Effector memory CD4-positive, alpha-beta T cell (primary cell): ENCODE measurements at regions not wholly inside any gene's neighbourhood (a gene's known extent, or its start where the extent isn't known, plus 50 kb on each side); places are given as distances from the start of the nearest gene placed in this dataset.

Source experiments
- DNase-seq, 3 donors: peaks; one replicate each; pipeline ENCODE4 v3.0.0-alpha.2; 2020
- H3K27ac ChIP-seq: 2 replicates; pipeline ENCODE4 v1.7.0; 2013; ENCODE audit warnings: mild to moderate bottlenecking, low read length, moderate library complexity; ENCODE audit not compliant: insufficient read depth, poor library complexity, severe bottlenecking
- H3K27me3 ChIP-seq: replicated peaks from 2 replicates; pipeline ENCODE4 v1.7.0; 2013; ENCODE audit warnings: mild to moderate bottlenecking, low read length; ENCODE audit not compliant: insufficient read depth, control insufficient read depth, poor library complexity, severe bottlenecking
- H3K36me3 ChIP-seq: 2 replicates; pipeline ENCODE4 v1.7.0; 2013; ENCODE audit warnings: mild to moderate bottlenecking, low read length, moderate library complexity; ENCODE audit not compliant: control insufficient read depth, insufficient read depth
- H3K4me1 ChIP-seq: 2 replicates; pipeline ENCODE4 v1.7.0; 2013; ENCODE audit warnings: low read length, mild to moderate bottlenecking; ENCODE audit not compliant: control insufficient read depth, insufficient read depth, poor library complexity, severe bottlenecking
- H3K4me3 ChIP-seq: 2 replicates; pipeline ENCODE4 v1.7.0; 2013; ENCODE audit warnings: low read length, low read depth, mild to moderate bottlenecking; ENCODE audit not compliant: insufficient read depth, poor library complexity, severe bottlenecking
- H3K9me3 ChIP-seq: 2 replicates; pipeline ENCODE4 v1.7.0; 2013; ENCODE audit warnings: mild to moderate bottlenecking, low read length, moderate library complexity; ENCODE audit not compliant: control insufficient read depth

- no peak overlapping the region for H3K27ac ChIP-seq
- no peak overlapping the region for H3K4me3 ChIP-seq
- no peaks in the 10 kb centered on the region for H3K27me3 ChIP-seq
- no peaks in the 10 kb centered on the region for H3K9me3 ChIP-seq
- no peak for DNase-seq
- no peaks in the 10 kb centered on the region for H3K4me1 ChIP-seq
- no peaks in the 10 kb centered on the region for H3K36me3 ChIP-seq
Measured at GRCh38 chr4:20591571-20591970, 108.7 kb upstream of the PACRGL start.

GRCh38 chr4:20592013-20592412 lies 108.2 kb upstream of the PACRGL start:
- Histone ChIP-seq H3K4me3 (no peak overlapping the region), H3K36me3 (no peaks in the 10 kb centered on the region), H3K9me3 (no peaks in the 10 kb centered on the region), H3K27me3 (no peaks in the 10 kb centered on the region), H3K4me1 (no peaks in the 10 kb centered on the region), H3K27ac (no peak overlapping the region)
- DNase-seq: no peak

- H3K27me3 ChIP-seq: no peaks in the 10 kb centered on the region
- no peaks in the 10 kb centered on the region for H3K9me3 ChIP-seq
- DNase-seq: no peak
- H3K4me1 ChIP-seq: no peaks in the 10 kb centered on the region
- no peak overlapping the region for H3K4me3 ChIP-seq
- no peaks in the 10 kb centered on the region for H3K36me3 ChIP-seq
- no peak overlapping the region for H3K27ac ChIP-seq
Measured at GRCh38 chr4:20592663-20593062, 107.6 kb upstream of the PACRGL start.

GRCh38 chr4:20598626-20599025 lies 101.6 kb upstream of the PACRGL start:
- Histone ChIP-seq H3K4me3 (no peak overlapping the region), H3K9me3 (no peaks in the 10 kb centered on the region), H3K36me3 (no peaks in the 10 kb centered on the region), H3K27me3 (no peaks in the 10 kb centered on the region), H3K4me1 (no peaks in the 10 kb centered on the region), H3K27ac (no peak overlapping the region)
- no peak for DNase-seq

- Histone ChIP-seq H3K9me3 (no peaks in the 10 kb centered on the region), H3K4me3 (no peak overlapping the region), H3K36me3 (no peaks in the 10 kb centered on the region), H3K4me1 (no peaks in the 10 kb centered on the region), H3K27ac (no peak overlapping the region), H3K27me3 (no peaks in the 10 kb centered on the region)
- DNase-seq: no peak
Measured at GRCh38 chr4:20603671-20604313, 96.5 kb upstream of the PACRGL start.

GRCh38 chr4:20612313-20612712 lies 87.9 kb upstream of the PACRGL start:
- Histone ChIP-seq H3K4me3 (no peak overlapping the region), H3K4me1 (no peaks in the 10 kb centered on the region), H3K36me3 (no peaks in the 10 kb centered on the region), H3K27ac (no peak overlapping the region), H3K27me3 (no peaks in the 10 kb centered on the region), H3K9me3 (no peaks in the 10 kb centered on the region)
- DNase-seq: no peak

- Histone ChIP-seq H3K27ac (no peak overlapping the region), H3K4me1 (no peaks in the 10 kb centered on the region), H3K4me3 (no peak overlapping the region), H3K36me3 (no peaks in the 10 kb centered on the region), H3K9me3 (no peaks in the 10 kb centered on the region), H3K27me3 (no peaks in the 10 kb centered on the region)
- no peak for DNase-seq
Measured at GRCh38 chr4:20614816-20615215, 85.4 kb upstream of the PACRGL start.

- Histone ChIP-seq H3K9me3 (no peaks in the 10 kb centered on the region), H3K4me3 (no peak overlapping the region), H3K27ac (no peak overlapping the region), H3K27me3 (no peaks in the 10 kb centered on the region), H3K36me3 (no peaks in the 10 kb centered on the region), H3K4me1 (no peaks in the 10 kb centered on the region)
- DNase-seq: no peak
Measured at GRCh38 chr4:20615486-20616260, 84.6 kb upstream of the PACRGL start.

- Histone ChIP-seq H3K4me1 (no peaks in the 10 kb centered on the region), H3K27ac (no peak overlapping the region), H3K36me3 (no peaks in the 10 kb centered on the region), H3K27me3 (no peaks in the 10 kb centered on the region), H3K4me3 (no peak overlapping the region), H3K9me3 (no peaks in the 10 kb centered on the region)
- no peak for DNase-seq
Measured at GRCh38 chr4:20616313-20616712, 83.9 kb upstream of the PACRGL start.

GRCh38 chr4:20616848-20617247 lies 83.4 kb upstream of the PACRGL start:
- no peaks in the 10 kb centered on the region for H3K36me3 ChIP-seq
- H3K27ac ChIP-seq: no peak overlapping the region
- H3K9me3 ChIP-seq: no peaks in the 10 kb centered on the region
- no peaks in the 10 kb centered on the region for H3K27me3 ChIP-seq
- no peak overlapping the region for H3K4me3 ChIP-seq
- H3K4me1 ChIP-seq: no peaks in the 10 kb centered on the region
- DNase-seq: no peak
